Tibial artery (tissue), 4 donors: ENCODE measurements at regions not wholly inside any gene's neighbourhood (a gene's known extent, or its start where the extent isn't known, plus 50 kb on each side); places are given as distances from the start of the nearest gene placed in this dataset.

Source experiments
- DNase-seq, 2 donors: peaks; one replicate each; pipeline ENCODE4 v3.0.0-alpha.2; 2019
- H3K27ac ChIP-seq, 2 donors: fragments of 200-600 bp; sonication (generic) in 1 of 2; 1 replicate in 1 of 2; 2 replicates in 1 of 2; pipeline ENCODE4 v1.5.1; 2018 to 2019; ENCODE audit warnings: mild to moderate bottlenecking in 1 of 2
- H3K27me3 ChIP-seq, 2 donors: fragments of 200-600 bp; sonication (generic) in 1 of 2; one replicate each; pipeline versions ENCODE4 v1.5.1 to v1.6.0; 2016 to 2019
- H3K36me3 ChIP-seq, 3 donors: fragments of 200-600 bp; sonication (generic) in 2 of 3; one replicate each; pipeline ENCODE4 v1.5.1; 2016 to 2019; ENCODE audit warnings: mild to moderate bottlenecking in 2 of 3
- H3K4me1 ChIP-seq, 4 donors: fragments of 200-600 bp; sonication (generic) in 2 of 4; 1 replicate in 3 of 4; 2 replicates in 1 of 4; pipeline ENCODE4 v1.5.1; 2016 to 2019
- H3K4me3 ChIP-seq, 2 donors: fragments of 200-600 bp; sonication (generic) in 1 of 2; 1 replicate in 1 of 2; 2 replicates in 1 of 2; pipeline ENCODE4 v1.5.1; 2018 to 2019; ENCODE audit warnings: mild to moderate bottlenecking in 2 of 2
- H3K9me3 ChIP-seq, 3 donors: fragments of 200-600 bp; sonication (generic) in 1 of 3; one replicate each; pipeline ENCODE4 v1.5.1; 2016 to 2019
- CTCF ChIP-seq, 2 experiments: fragments of 200-600 bp in 1 of 2; fragments of 450-650 bp in 1 of 2; IDR thresholded peaks; one replicate each; pipeline ENCODE4 v1.5.1; 2017 to 2019; ENCODE audit warnings: antibody characterized with exemption in 2 of 2, mild to moderate bottlenecking in 1 of 2, moderate library complexity in 1 of 2
- intact Hi-C: fragments of 100-400 bp; cut with DNase I; formaldehyde crosslinking; loops from one replicate; pipeline ENCODE4 v1.15.0; 2023; ENCODE audit warnings: low total_unique reads

- Histone ChIP-seq H3K4me1 (no peaks in the 10 kb centered on the region), H3K9me3 (no peaks in the 10 kb centered on the region), H3K36me3 (no peaks in the 10 kb centered on the region), H3K27me3 (no peaks in the 10 kb centered on the region), H3K27ac (no peak overlapping the region), H3K4me3 (no peak overlapping the region)
- intact Hi-C loops: no loop called here
- no peak for TF ChIP-seq CTCF (IDR thresholded peaks at IDR 0.05)
- no peak for DNase-seq
Observed at GRCh38 chr6:14814016-14814415, 431.9 kb upstream of the JARID2 start.

GRCh38 chr6:14816116-14816859, 429.6 kb upstream of the JARID2 start:
- intact Hi-C loops: no loop called here
- Histone ChIP-seq H3K36me3 (no peaks in the 10 kb centered on the region), H3K4me3 (no peak overlapping the region), H3K4me1 (no peaks in the 10 kb centered on the region), H3K9me3 (no peaks in the 10 kb centered on the region), H3K27ac (no peak overlapping the region), H3K27me3 (peaks cover 0 to 5% of the 10 kb centered on the region in 2 donors)
- no peak for TF ChIP-seq CTCF (IDR thresholded peaks at IDR 0.05)
- DNase-seq: no peak

- peaks cover 0 to 5% of the 10 kb centered on the region in 2 donors for H3K27me3 ChIP-seq
- H3K4me1 ChIP-seq: no peaks in the 10 kb centered on the region
- no peaks in the 10 kb centered on the region for H3K36me3 ChIP-seq
- no peak for DNase-seq
- H3K27ac ChIP-seq: no peak overlapping the region
- no peak for TF ChIP-seq CTCF (IDR thresholded peaks at IDR 0.05)
- intact Hi-C loops: no loop called here
- no peaks in the 10 kb centered on the region for H3K9me3 ChIP-seq
- no peak overlapping the region for H3K4me3 ChIP-seq
Observed at GRCh38 chr6:14817074-14817473, 428.8 kb upstream of the JARID2 start.

GRCh38 chr6:14818422-14818884, 427.4 kb upstream of the JARID2 start:
- DNase-seq: no peak
- intact Hi-C loops: no loop called here
- no peak overlapping the region for H3K4me3 ChIP-seq
- no peaks in the 10 kb centered on the region for H3K4me1 ChIP-seq
- H3K36me3 ChIP-seq: no peaks in the 10 kb centered on the region
- H3K9me3 ChIP-seq: no peaks in the 10 kb centered on the region
- no peak for TF ChIP-seq CTCF (IDR thresholded peaks at IDR 0.05)
- H3K27me3 ChIP-seq: peaks cover 0 to 5% of the 10 kb centered on the region in 2 donors
- no peak overlapping the region for H3K27ac ChIP-seq

- Histone ChIP-seq H3K4me1 (no peaks in the 10 kb centered on the region), H3K4me3 (no peak overlapping the region), H3K9me3 (no peaks in the 10 kb centered on the region), H3K27me3 (peaks cover 0 to 5% of the 10 kb centered on the region in 2 donors), H3K27ac (no peak overlapping the region), H3K36me3 (no peaks in the 10 kb centered on the region)
- TF ChIP-seq CTCF (IDR thresholded peaks at IDR 0.05): no peak
- DNase-seq: no peak
- intact Hi-C loops: no loop called here
Observed at GRCh38 chr6:14819001-14819400, 426.9 kb upstream of the JARID2 start.
